GM12878 (cell line): ENCODE measurements at regions not wholly inside any gene's neighbourhood (a gene's known extent, or its start where the extent isn't known, plus 50 kb on each side); places are given as distances from the start of the nearest gene placed in this dataset.

Experiments used
- ATF3 ChIP-seq: IDR thresholded peaks from 2 replicates; pipeline ENCODE4 v1.6.1; 2011; ENCODE audit warnings: low read depth, mild to moderate bottlenecking, low read length, moderate library complexity, borderline replicate concordance; ENCODE audit errors: extremely low read depth
- CBFB ChIP-seq: IDR thresholded peaks from 2 replicates; pipeline ENCODE4 v1.6.1; 2016; ENCODE audit warnings: antibody characterized with exemption, low read depth
- CTCF ChIP-seq, 3 experiments: IDR thresholded peaks in 2 of 3; conservative IDR thresholded peaks in 1 of 3; 2 replicates each; pipeline ENCODE4 v1.5.1; 2011; ENCODE audit warnings: low read depth in 3 of 3, low read length in 3 of 3, mild to moderate bottlenecking in 3 of 3, control low read depth in 2 of 3, moderate library complexity in 2 of 3, inconsistent platforms in 1 of 3, mixed read lengths in 1 of 3; ENCODE audit not compliant: control insufficient read depth in 2 of 3, insufficient read depth in 1 of 3; ENCODE audit errors: extremely low read depth in 1 of 3
- E2F4 ChIP-seq: IDR thresholded peaks from 2 replicates; pipeline ENCODE4 v1.6.1; 2012; ENCODE audit warnings: low read depth, low read length, improper control_type of control experiment
- E2F8 ChIP-seq: fragments of 450-650 bp; IDR thresholded peaks from 2 replicates; pipeline ENCODE4 v1.6.1; 2018; ENCODE audit warnings: mild to moderate bottlenecking, low read depth, moderate library complexity; ENCODE audit not compliant: partially characterized antibody
- ETV6 ChIP-seq, 2 experiments: fragments of 450-650 bp in 1 of 2; IDR thresholded peaks in 1 of 2; conservative IDR thresholded peaks in 1 of 2; 2 replicates each; pipeline ENCODE4 v1.6.1; 2014; ENCODE audit warnings: antibody characterized with exemption in 1 of 2, borderline replicate concordance in 1 of 2, low read depth in 1 of 2, mild to moderate bottlenecking in 1 of 2, moderate library complexity in 1 of 2
- FOXM1 ChIP-seq: IDR thresholded peaks from 2 replicates; pipeline ENCODE4 v1.6.1; 2012; ENCODE audit warnings: low read depth, mild to moderate bottlenecking, inconsistent platforms, low read length, moderate library complexity
- GATAD2B ChIP-seq: fragments of 450-650 bp; conservative IDR thresholded peaks from 2 replicates; pipeline ENCODE4 v1.6.1; 2017; ENCODE audit warnings: low read depth, mild to moderate bottlenecking, moderate library complexity
- IKZF2 ChIP-seq, 2 experiments: fragments of 450-650 bp; IDR thresholded peaks; 2 replicates each; pipeline ENCODE4 v1.6.1; 2017; ENCODE audit warnings: mild to moderate bottlenecking in 2 of 2, moderate library complexity in 2 of 2
- JUNB ChIP-seq: IDR thresholded peaks from 2 replicates; pipeline ENCODE4 v1.6.1; 2016; ENCODE audit warnings: antibody characterized with exemption, mild to moderate bottlenecking
- KAT2A ChIP-seq: conservative IDR thresholded peaks from 2 replicates; pipeline ENCODE4 v1.6.1; 2011; ENCODE audit warnings: low read depth, low read length; ENCODE audit not compliant: control insufficient read depth
- KDM1A ChIP-seq: fragments of 200-600 bp; sonication (generic); IDR thresholded peaks from 2 replicates; pipeline ENCODE4 v1.6.1; 2016; ENCODE audit warnings: borderline replicate concordance
- MEF2A ChIP-seq: IDR thresholded peaks from 2 replicates; pipeline ENCODE4 v1.6.1; 2011; ENCODE audit warnings: low read depth, mild to moderate bottlenecking, low read length, moderate library complexity; ENCODE audit not compliant: insufficient read depth
- NFXL1 ChIP-seq: fragments of 450-650 bp; IDR thresholded peaks from 2 replicates; pipeline ENCODE4 v1.6.1; 2017; ENCODE audit warnings: antibody characterized with exemption, mild to moderate bottlenecking, borderline replicate concordance
- NKRF ChIP-seq: fragments of 450-650 bp; conservative IDR thresholded peaks from 2 replicates; pipeline ENCODE4 v1.6.1; 2017; ENCODE audit warnings: mild to moderate bottlenecking, moderate library complexity
- PAX5 ChIP-seq: IDR thresholded peaks from 2 replicates; pipeline ENCODE4 v1.6.1; 2011; ENCODE audit warnings: low read depth, low read length, borderline replicate concordance
- RCOR1 ChIP-seq: conservative IDR thresholded peaks from 2 replicates; pipeline ENCODE4 v1.6.1; 2012; ENCODE audit warnings: low read depth, low read length, improper control_type of control experiment
- SP1 ChIP-seq: IDR thresholded peaks from one replicate; pipeline ENCODE4 v1.6.1; 2011; ENCODE audit warnings: low read depth, low read length
- SUPT20H ChIP-seq: IDR thresholded peaks from 2 replicates; pipeline ENCODE4 v1.6.1; 2011; ENCODE audit warnings: low read depth, mild to moderate bottlenecking, low read length, moderate library complexity, borderline replicate concordance; ENCODE audit not compliant: control insufficient read depth
- TCF3 ChIP-seq: IDR thresholded peaks from 2 replicates; pipeline ENCODE4 v1.6.1; 2012; ENCODE audit warnings: low read depth, mild to moderate bottlenecking, low read length, borderline replicate concordance; ENCODE audit not compliant: insufficient read depth
- USF2 ChIP-seq: IDR thresholded peaks from 2 replicates; pipeline ENCODE4 v1.6.1; 2011; ENCODE audit warnings: low read depth, low read length, improper control_type of control experiment, borderline replicate concordance

- TF ChIP-seq GATAD2B: no peak
- TF ChIP-seq CBFB: peak; percentile 94
- no peak for TF ChIP-seq ATF3
- TF ChIP-seq E2F8: no peak
- TF ChIP-seq FOXM1: peak; percentile 98
- peak; percentile 100 for TF ChIP-seq MEF2A
- TF ChIP-seq SUPT20H: no peak
- 0 out of 2 replicates have a peak, but pooled peaks have one; percentile 76 for TF ChIP-seq RCOR1
- no peak for TF ChIP-seq CTCF (IDR thresholded peaks at IDR 0.05 in 2 of 3, conservative IDR thresholded peaks at IDR 0.05 in 1 of 3; ENCODE audit: control insufficient read depth in 2 of 3, extremely low read depth in 1 of 3, insufficient read depth in 1 of 3, low read depth in 3 of 3, low read length in 3 of 3)
- TF ChIP-seq NKRF: no peak
- peak; percentile 78 for TF ChIP-seq SP1
- TF ChIP-seq USF2: no peak
- peak; percentile 72 to 85; a peak in 3 of 4 replicates for TF ChIP-seq IKZF2 (IDR thresholded peaks at IDR 0.05)
- TF ChIP-seq TCF3: 0 out of 2 replicates have a peak, but pooled peaks have one; percentile 42
- TF ChIP-seq ETV6 (conservative IDR thresholded peaks at IDR 0.05 in 1 of 2, IDR thresholded peaks at IDR 0.05 in 1 of 2; ENCODE audit: borderline replicate concordance in 1 of 2, low read depth in 1 of 2): peak in 1 of 2 experiments; percentile 95; a peak in 2 of 4 replicates
- TF ChIP-seq JUNB: peak; percentile 92
- no peak for TF ChIP-seq KAT2A
- TF ChIP-seq E2F4: no peak
- no peak for TF ChIP-seq NFXL1
- peak; percentile 82; the same call in 1 of the 2 replicates for TF ChIP-seq PAX5
- no peak for TF ChIP-seq KDM1A
Observed at GRCh38 chr13:79194272-79194671, 211.8 kb downstream of the RBM26 start (continued).
